H1 (cell line): ENCODE measurements at regions not wholly inside any gene's neighbourhood (a gene's known extent, or its start where the extent isn't known, plus 50 kb on each side); places are given as distances from the start of the nearest gene placed in this dataset.

Experiments used
- CHD2 ChIP-seq: IDR thresholded peaks from 2 replicates; pipeline ENCODE4 v1.6.1; 2012; ENCODE audit warnings: low read length, improper control_type of control experiment
- CTCF ChIP-seq, 3 experiments: IDR thresholded peaks; 1 replicate in 2 of 3; 2 replicates in 1 of 3; pipeline versions ENCODE4 v1.5.1 to v1.6.1; 2011; ENCODE audit warnings: low read length in 3 of 3, mild to moderate bottlenecking in 3 of 3, inconsistent platforms in 2 of 3, low read depth in 1 of 3, moderate library complexity in 1 of 3; ENCODE audit not compliant: insufficient read depth in 1 of 3; ENCODE audit errors: control extremely low read depth in 1 of 3
- E2F6 ChIP-seq: IDR thresholded peaks from 2 replicates; pipeline ENCODE4 v1.6.1; 2012; ENCODE audit warnings: inconsistent platforms
- POLR2A ChIP-seq, 2 experiments: IDR thresholded peaks; 1 replicate in 1 of 2; 2 replicates in 1 of 2; pipeline ENCODE4 v1.6.1; 2011; ENCODE audit warnings: low read depth in 2 of 2, low read length in 2 of 2, mild to moderate bottlenecking in 2 of 2; ENCODE audit errors: control extremely low read depth in 1 of 2
- SUZ12 ChIP-seq: fragments of 200-600 bp; sonication (generic); IDR thresholded peaks from 2 replicates; pipeline ENCODE4 v1.6.1; 2012; ENCODE audit warnings: mild to moderate bottlenecking, inconsistent platforms, low read length, moderate library complexity, mixed read lengths
- TAF1 ChIP-seq: IDR thresholded peaks from 2 replicates; pipeline ENCODE4 v1.6.1; 2011; ENCODE audit warnings: mild to moderate bottlenecking, low read depth, low read length
- YY1 ChIP-seq: IDR thresholded peaks from 2 replicates; pipeline ENCODE4 v1.6.1; 2011; ENCODE audit warnings: low read depth, mild to moderate bottlenecking, low read length
- ZNF274 ChIP-seq: IDR thresholded peaks from 2 replicates; pipeline ENCODE4 v1.7.0; 2012; ENCODE audit warnings: low read length, borderline replicate concordance; ENCODE audit errors: extremely low read depth
- TF ChIP-seq, protein P1 (sequence below): IDR thresholded peaks from 2 replicates; pipeline ENCODE4 v1.6.1; 2012; ENCODE audit warnings: inconsistent platforms
- TF ChIP-seq, protein P2 (sequence below): IDR thresholded peaks from 2 replicates; pipeline ENCODE4 v1.6.1; 2011; ENCODE audit warnings: low read depth, mild to moderate bottlenecking, low read length; ENCODE audit not compliant: insufficient read depth

DNA sequence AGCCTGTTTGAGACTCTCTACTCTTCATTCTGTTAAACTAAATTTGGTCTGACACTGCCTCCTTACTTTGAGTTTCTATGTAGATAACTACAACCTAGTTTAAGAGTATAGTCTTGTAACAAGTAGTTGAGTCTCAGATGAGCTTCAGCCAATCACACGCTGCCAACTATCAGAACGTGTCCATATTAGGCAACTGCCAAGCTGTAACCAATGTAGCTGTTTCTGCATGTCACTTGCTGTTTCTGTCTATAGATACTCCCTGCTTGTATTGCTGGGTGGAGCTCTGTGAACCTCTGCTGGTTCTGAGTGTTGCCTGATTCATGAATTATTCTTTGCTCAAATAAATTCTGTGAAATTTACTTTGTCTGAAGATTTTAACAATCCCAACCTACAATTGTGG, 452.6 kb upstream of the NR5A2 start:
- TF ChIP-seq TAF1 (no peak), POLR2A (IDR thresholded peaks at IDR 0.05; ENCODE audit: control extremely low read depth in 1 of 2, low read depth in 2 of 2, low read length in 2 of 2) (no peak), E2F6 (no peak), CTCF (IDR thresholded peaks at IDR 0.05; ENCODE audit: control extremely low read depth in 1 of 3, insufficient read depth in 1 of 3, low read depth in 1 of 3, low read length in 3 of 3) (no peak), YY1 (no peak), CHD2 (no peak), SUZ12 (no peak), ZNF274 (no peak)
- TF ChIP-seq, protein P1, sequence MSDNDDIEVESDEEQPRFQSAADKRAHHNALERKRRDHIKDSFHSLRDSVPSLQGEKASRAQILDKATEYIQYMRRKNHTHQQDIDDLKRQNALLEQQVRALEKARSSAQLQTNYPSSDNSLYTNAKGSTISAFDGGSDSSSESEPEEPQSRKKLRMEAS = no peak
- TF ChIP-seq, protein P2, sequence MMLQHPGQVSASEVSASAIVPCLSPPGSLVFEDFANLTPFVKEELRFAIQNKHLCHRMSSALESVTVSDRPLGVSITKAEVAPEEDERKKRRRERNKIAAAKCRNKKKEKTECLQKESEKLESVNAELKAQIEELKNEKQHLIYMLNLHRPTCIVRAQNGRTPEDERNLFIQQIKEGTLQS = no peak
